DND-41 (cell line): ENCODE measurements at regions not wholly inside any gene's neighbourhood (a gene's known extent, or its start where the extent isn't known, plus 50 kb on each side); places are given as distances from the start of the nearest gene placed in this dataset.

Experiments used
- EZH2 ChIP-seq: IDR thresholded peaks from 3 replicates; pipeline ENCODE4 v1.6.1; 2012; ENCODE audit warnings: borderline replicate concordance, low read depth, mild to moderate bottlenecking, moderate library complexity, low read length, inconsistent platforms; ENCODE audit not compliant: severe bottlenecking
- TF ChIP-seq, protein P1 (sequence below): IDR thresholded peaks from 2 replicates; pipeline ENCODE4 v1.5.1; 2012; ENCODE audit warnings: borderline replicate concordance, low read length, moderate library complexity, mild to moderate bottlenecking; ENCODE audit not compliant: poor library complexity, severe bottlenecking; ENCODE audit errors: extremely low read depth

DNA sequence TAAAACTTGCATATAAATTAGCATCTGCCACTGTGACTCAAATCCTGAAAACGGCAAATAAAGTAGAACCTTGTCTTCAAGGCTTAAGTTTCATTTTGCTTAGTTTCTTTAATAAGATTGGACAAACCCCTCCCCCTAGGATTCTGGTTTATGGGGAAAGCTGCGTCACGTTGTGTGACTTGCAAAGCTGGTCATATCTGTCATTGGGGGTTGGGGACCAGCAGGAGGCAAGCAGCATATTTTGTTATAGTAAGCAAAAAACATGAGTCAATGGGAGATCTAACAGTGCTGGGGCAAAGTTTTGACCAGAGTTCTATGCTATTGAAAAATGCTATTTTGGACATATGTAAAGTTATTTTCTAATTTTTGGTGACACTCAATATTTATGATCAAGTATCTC, 407.3 kb downstream of the PCDH18 start:
- TF ChIP-seq, protein P1, sequence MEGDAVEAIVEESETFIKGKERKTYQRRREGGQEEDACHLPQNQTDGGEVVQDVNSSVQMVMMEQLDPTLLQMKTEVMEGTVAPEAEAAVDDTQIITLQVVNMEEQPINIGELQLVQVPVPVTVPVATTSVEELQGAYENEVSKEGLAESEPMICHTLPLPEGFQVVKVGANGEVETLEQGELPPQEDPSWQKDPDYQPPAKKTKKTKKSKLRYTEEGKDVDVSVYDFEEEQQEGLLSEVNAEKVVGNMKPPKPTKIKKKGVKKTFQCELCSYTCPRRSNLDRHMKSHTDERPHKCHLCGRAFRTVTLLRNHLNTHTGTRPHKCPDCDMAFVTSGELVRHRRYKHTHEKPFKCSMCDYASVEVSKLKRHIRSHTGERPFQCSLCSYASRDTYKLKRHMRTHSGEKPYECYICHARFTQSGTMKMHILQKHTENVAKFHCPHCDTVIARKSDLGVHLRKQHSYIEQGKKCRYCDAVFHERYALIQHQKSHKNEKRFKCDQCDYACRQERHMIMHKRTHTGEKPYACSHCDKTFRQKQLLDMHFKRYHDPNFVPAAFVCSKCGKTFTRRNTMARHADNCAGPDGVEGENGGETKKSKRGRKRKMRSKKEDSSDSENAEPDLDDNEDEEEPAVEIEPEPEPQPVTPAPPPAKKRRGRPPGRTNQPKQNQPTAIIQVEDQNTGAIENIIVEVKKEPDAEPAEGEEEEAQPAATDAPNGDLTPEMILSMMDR: no peak
- TF ChIP-seq EZH2: no peak
